NCI-H146 treated with DMSO at 0.1 percent for 48 hours (cell line): ENCODE measurements at regions not wholly inside any gene's neighbourhood (a gene's known extent, or its start where the extent isn't known, plus 50 kb on each side); places are given as distances from the start of the nearest gene placed in this dataset.
"Not testable (repeated sequence)": the region's sequence is repeated elsewhere in the genome, so short reads cannot be mapped to it uniquely, and the experiment has no call there.

Source experiments
- DNase-seq: peaks from one replicate; lab custom pipeline; 2025; ENCODE audit not compliant: unreplicated experiment; lab: John Stamatoyannopoulos, UW

DNA sequence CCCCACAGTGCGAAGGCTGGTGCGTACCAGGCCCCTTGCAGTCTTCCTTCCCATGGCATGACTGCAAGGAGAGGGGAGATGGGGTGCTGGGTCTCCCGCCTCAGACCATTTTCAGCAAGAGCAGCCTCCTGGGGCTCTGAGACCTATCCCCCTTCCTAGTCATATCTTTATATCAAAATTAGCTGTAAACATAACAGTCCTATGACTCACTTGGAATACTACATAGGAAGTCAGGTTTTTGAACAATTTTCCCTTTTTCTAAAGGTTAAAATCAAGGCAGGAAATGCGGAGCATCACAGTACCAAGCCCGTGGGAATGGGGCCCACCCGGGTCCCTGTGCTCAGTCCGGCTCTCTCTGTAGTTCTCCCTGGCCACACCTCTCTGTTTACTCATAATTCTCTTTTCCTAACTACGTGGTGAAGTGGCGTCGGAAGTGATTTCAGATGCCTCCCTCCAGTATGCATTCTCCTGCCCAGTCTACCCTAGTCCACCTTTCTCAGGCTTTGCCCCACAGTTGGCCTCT is 109.8 kb upstream of the TMEM170B start:
- no peak for DNase-seq

DNA sequence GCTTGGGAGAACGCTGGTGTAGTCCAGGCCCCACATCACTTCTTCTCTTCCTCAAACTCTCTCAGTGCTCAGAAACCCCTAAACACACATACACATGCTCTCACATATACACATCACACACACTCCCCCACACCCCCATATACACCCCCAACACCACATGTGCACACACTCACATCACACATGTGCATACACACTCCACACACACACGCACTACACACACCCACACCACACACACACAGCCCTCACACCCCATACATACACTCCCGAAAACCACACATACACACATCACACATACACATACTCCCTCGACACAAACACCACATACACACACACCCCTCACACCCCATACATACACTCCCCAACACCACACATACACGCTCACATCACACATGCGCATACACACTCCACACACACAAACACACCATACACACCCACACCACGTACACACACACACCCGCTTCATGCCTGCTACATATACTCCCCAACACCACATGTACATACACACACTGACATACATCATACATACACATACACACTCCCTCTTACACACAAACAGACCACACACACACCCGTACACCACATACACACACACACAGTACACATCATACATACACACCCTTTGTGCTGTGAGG is 110.3 kb upstream of the TMEM170B start:
- no peak for DNase-seq

DNA sequence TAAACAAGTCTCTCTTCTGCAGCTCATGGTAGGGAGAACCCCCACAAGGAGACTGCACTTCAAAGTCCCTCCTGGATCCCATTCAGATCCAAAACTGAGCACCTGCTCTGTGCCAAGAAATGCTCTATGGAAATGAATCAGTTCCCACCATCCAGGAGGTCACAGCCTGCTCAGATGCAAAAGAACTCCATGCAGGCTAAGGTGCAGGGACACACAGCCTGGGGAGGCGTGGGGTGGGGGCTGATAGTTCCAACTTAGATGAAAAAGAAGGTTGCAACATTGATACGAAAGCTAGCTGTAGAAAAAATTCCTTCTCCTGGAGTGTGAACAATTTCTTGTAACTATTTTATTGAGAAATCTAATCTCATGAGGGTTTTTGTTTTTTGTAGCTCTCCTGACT is 111.0 kb upstream of the TMEM170B start:
- DNase-seq: no peak

DNA sequence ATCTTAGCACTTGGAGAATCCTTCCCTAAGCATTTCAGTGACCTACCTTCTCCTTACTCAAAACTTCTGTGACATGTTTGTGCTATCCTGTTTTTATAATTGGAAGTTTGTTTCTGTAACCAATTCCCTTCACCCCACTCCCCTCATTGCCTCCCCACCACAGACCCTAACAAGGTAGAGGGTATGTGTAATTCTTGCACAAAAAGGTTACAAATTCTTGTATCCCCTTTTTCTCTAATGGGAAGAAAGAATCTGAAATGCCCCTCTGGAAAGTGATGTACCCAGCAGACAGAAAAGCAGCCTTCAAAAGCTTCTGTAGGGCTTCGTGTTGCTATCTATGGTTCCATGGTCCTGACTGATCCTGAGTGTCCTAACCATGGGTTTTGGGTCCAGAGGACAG is 111.7 kb upstream of the TMEM170B start:
- no peak for DNase-seq

DNA sequence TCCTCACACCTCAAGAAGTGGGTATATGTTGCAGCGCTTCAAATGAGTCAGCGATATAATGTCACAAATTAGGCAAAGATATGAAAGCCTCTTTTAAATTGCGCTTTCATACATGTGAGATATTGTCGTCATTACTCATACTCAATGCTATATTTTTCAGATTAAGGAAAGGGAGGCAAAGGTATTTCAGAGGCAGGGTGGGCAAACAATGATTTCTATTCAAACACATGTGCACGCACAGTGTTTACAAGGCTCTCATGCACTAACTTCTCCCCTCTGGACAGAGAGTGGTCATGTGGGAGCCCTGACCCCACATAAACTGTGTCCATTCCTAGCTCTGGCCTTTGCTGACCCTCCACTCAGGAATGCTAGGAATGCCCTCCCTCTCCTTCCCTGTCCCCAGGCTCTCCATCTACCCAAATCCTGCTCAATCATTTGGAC is 112.1 kb upstream of the TMEM170B start:
- no peak for DNase-seq

DNA sequence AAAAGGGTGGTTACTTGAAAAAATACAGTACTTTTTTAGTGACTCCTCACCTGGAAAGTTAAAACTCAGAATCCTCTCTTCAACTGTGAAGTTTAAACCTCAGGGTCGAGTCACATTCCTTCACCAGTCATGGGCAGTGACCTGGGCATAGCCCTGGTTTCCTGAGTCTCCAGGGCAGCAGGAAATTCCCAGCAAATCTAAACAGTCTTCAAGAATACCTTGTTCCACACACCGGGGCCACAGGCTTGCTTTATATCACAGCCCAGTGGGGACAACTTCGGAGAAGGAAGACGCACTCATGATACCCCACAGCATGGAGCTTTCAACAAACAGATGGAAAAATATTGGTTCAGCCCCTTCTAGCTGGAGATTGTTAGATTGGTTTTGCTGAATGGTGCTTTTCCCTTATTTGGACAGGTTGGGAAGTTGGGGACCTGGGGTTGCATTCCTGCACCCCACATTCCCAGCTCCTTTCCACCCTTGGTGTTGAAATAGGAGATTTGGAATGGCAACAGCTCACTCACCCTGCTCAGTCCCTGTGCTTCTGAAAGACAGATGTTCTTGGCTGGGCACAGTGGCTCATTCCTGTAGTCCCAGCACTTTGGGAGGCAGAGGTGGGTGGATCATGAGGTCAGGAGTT is 113.0 kb upstream of the TMEM170B start:
- DNase-seq: no peak

DNA sequence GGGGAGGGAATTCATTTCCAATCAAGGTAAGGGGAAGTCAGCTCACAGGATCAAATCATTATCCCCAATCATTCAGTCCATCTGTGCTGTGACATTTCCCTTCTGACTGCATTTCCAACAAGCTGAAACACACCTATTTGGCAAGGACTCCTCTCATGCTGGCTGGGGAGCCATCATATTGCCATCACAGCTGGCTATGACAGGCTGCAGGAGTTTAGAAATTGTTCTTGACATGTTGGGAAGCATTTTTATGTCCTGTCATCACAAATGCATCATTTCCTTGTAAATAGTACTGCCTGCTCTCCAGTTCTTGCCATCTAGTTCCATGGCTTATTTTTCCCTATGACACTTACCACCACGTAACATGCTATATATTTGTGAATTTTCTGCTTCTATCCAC is 113.9 kb upstream of the TMEM170B start:
- no peak for DNase-seq

DNA sequence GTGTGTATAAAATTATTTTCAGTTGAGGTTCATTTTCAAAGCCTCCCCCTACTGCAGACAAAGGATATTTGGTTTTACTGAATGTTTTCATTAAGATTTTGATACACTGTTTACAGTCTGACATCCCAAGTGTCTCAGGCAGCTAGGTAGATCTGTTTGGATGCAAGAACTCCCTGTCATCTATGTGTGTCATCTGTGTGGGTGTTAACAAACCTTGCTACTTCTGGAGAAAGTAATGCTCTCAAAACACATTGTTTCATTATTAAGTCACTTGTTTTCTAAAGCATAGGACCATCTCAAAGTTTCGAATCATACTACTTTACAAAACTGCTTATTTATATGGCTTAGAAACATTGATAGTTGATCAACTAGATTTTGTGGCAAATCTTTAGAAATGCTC is 114.5 kb upstream of the TMEM170B start:
- no peak for DNase-seq

DNA sequence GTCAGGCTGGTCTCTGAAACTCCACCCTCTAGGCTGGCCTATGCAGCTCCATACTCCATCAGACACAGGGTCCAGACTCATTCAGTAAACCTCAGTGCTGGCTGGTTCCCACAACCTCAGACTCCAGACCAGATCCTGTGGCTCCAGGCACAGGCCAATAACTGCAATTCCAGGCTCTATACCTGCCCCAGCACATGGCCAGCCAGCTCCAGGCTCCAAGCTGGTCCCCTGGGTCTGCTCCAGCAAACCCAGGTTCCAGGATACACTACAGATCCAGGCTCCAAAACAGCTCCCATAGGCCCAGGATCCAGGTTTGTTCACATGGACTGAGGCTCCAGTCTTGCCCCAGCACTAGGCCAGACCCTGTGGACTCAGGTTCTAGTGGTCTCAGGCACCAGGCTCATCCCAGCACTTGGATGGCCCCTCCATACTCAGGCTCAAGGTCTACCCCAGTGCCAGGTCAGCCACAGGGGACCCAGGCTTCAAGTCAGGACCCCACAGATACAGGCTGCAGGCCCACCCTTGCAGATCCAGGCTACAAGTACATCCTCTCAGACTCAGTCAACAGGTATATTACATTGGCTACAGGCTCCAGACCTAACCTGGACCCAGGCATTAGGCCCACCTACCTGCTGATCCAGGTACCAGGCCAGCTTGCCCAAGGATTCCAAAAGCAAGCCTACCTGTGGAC is 117.6 kb upstream of the TMEM170B start:
- DNase-seq: no peak

DNA sequence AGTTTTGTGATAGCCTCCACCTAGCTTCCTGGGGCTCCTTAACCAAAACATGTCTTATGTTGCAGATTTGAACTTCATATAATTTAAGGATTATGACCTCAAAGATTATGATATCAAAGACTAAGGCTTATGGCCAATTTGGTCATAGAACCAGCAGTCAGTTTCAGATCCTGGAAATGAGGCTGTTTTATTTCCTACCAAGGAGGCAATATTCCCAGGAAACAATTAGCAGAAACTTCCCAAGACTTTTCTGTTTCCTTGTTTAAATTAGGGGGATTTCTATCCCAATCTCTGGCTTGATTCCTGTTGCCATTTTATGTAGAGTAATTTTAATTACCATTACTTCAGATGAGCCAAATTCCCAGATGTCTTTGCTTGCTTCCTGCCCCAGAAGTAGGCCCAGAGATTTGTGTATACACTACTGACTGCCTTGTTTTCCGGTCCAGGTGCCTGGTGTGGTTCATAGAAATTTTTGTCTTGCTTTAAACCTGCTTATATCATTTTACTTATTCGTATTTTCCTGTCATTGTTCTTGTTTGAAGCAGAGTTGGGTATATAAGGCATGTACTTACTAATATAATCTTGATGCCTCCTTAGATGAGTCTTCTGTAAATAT is 119.2 kb upstream of the TMEM170B start:
- DNase-seq: no peak

DNA sequence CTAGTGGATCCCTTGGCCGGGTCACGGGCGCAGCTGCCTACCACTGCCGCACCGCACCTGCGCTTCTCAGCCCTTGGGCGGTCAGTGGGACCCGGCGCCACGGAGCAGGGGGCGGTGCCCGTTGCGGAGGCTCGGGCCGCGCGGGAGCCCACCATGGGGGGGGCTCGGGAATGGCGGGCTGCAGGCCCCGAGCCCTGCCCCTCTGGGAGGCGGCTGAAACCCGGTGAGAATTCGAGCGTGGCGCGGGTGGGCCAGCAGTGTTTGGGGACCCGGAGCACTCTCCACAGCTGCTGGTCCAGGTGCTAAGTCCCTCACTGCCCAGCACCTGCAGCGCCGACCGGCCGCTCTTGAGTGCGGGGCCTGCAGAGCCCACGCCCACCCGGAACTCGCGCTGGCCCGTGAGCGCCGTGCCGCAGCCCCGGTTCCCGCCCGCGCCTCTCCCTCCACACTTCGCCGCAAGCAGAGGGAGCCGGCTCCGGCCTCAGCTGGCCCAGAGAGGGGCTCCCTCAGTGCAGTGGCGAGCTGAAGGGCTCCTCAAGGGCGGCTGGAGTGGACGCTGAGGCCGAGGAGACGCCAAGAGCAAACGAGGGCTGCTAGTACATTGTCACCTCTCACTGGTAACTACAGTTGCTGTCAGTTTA is 120.5 kb upstream of the TMEM170B start:
- DNase-seq: no peak

DNA sequence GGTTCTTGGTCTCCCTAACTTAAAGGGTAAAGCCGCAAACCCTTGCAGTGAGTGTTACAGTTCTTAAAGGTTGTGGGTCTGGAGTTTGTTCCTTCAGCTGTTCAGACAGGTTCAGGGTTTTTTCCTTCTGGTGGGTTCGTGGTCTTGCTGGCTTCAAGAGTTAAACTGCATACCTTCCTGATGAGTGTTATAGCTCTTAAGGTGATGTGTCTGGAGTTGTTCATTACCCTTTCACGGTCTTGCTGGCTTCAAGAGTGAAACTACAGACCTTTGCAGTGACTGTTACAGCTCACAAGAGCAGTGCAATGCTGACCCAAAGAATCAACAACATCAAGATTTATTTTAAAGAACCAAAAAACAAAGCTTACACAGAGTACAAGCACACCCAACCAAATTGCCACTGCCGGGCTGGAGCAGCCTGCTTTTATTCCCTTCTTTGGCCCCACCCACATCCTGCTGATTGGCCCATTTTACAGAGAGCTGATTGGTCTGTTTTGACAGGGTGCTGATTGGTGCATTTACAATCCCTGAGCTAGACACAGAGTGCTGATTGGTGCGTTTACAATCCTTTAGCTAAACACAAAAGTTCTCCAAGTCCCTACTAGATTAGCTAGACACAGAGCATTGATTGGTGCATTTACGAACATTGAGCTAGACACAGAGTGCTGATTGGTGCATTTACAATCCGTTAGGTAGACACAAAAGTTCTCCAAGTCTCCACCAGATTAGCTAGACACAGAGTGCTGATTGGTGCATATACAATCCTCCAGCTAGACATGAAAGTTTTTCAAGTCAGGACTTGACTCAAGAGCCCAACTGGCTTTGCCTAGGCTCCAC is 121.2 kb upstream of the TMEM170B start:
- not testable (repeated sequence) for DNase-seq

DNA sequence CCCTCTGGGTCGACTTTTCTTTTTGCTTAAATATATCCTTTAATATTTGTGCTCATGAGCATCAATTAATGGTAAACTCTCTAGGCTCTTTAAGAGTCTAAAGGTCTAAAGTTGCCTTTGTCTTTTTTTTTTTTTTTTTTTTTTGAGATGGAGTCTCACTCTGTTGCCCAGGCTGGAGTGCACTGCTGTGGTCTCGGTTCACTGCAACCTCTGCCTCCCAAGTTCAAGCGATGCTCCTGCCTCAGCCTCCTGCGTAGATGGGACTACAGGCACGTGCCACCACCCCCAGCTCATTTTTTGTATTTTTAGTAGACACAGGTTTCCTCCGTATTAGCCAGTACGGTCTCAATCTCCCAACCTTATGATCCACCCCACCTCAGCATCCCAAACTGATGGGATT is 122.0 kb upstream of the TMEM170B start:
- DNase-seq: no peak

DNA sequence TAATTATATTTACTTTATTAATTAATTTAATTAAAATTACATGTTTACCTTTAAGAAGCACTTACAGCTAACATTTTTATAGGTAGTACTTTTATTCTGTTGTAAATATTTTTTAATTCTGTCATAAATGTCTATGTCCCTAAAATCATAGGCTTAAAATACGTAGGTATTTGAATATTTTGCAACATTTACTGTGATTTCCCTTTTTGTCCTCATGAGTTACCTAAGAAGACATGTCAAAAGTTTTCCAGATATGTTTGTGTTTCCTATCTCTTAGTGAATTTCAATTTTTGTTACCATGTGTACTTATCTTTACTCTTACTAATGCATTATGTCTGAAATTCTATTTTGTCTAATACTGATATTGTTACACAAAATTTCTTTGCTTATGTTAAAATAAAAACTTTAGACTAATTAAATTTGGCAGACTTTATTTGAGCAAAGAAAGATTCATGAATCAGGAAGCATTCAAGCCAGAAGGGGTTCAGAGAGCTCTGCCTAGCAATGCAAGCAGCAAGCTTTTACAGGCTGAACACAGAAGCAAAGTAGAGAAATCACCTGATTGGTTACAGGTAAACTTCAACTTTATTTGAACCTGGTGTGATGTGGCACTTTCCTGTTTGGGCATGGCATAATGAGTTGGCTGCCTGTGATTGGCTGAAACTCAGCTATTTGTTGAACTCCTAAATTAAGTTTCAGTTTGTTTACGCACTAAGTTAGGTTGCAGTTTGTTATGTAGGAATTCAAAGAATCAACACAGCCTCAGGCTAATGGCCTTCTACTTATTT is 123.2 kb upstream of the TMEM170B start:
- no peak for DNase-seq

DNA sequence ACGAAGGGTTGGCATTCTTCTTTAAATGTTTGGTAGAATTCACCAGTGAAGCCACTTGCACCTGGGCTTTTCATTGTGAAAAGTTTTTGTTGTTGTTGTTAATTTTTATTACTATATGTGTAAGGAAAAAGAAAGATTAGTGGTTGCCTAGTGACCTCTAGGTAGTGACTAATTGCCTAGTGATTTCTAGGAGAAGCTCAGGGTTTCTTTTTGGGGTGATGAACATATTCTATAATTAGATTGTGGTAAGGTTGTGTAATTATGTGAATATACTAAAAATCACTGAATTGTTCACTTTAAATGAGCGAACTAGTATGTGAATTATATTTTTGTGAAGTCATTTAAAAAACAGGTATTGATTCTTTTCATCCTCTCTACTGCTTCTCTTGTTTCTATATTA is 123.8 kb upstream of the TMEM170B start:
- no peak for DNase-seq

DNA sequence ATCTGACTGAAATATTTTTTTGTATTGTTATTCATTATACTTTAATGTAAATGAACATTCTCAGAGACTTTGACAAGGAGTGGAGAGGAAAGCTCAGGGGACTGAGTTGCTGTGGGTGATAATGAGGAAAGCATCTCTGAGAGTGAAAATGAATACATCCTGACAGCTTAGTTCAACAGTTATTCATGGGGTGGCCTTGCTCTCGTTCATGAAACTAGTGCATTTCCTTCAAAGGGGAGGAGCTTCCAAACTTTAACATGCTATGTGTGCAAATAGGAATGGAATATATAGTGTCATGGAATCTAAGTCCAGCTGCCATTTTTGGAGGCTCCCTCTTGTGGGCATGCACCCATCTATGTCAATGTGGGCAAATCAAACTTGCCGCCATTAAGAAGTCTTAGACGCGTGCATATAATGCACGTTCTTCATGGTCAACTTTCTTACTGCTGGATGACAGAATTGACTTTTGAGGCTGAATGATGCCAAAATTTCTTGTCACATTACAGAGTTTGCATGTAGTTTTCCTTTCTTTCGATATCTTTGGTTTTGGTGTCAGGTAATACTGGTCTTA is 124.3 kb upstream of the TMEM170B start:
- no peak for DNase-seq

DNA sequence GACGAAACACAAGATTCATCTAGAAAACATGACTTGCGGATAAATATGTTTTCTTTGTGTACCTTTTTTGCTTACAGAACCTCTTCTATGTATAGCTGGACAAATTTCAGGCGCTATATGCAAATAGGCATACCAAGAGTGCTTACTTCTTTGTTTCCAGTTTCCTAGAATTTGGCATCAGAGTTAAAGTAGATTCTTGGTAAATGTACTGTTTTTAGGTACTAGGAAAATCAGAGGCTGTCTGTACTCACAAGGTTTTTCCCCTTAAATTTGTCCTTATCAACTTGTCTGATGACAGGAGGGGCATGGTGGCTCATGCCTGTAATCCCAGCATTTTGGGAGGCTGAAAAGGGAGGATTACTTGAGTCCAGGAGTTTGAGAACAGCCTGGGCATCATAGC is 124.9 kb upstream of the TMEM170B start:
- DNase-seq: no peak

DNA sequence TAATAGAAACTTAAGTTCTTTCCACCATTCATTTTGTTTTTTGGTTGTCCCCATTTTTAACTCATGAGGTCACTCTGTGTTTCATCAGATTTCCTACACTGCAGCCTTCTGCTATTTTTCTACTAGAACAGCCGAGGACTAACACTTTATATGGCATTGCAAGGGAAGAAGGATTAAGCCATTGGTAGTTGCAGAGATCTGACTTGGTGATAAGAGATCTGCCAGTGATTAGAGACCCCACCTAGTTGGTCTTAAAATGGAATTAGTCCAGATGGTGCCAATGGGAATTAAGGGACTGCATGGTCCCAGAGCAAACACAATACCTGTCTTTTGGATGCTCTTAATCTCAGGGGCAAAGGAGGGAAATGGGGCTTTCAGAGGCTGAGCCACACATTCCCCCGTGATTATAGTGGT is 125.5 kb upstream of the TMEM170B start:
- DNase-seq: no peak

DNA sequence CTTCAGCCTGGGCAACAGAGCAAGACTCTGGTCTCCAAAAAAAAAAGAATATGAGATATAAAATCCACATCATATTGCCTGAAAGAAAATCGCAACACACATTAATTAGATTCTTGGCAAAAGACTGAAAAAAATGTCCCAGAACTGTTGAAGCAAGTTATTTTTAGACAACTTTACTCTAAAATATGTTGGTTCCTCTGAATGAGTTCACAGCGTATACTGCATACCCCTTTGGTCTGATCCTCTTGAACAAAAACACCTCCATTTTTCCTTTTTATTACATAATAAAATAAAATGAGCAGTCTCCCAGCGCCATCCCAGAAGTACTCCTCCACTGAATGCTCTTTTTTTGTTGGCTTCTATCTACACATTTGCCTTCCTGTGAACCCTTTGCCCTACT is 126.0 kb upstream of the TMEM170B start:
- no peak for DNase-seq
